ENCODE measurements at regions not wholly inside any gene's neighbourhood (a gene's known extent, or its start where the extent isn't known, plus 50 kb on each side); places are given as distances from the start of the nearest gene placed in this dataset.
A peak's percentile ranks its signal among the peaks of the same experiment; 100 is the strongest.

- 78 to 94% (median 89%) methylated on average over 4 of the region's 4 CpGs for WGBS, 5 donors
- no peaks in the 10 kb centered on the region for H3K9me3 ChIP-seq
- intact Hi-C loops (cut with DNase I; ENCODE audit: low total_unique reads), result no loop called here
- no peak overlapping the region for H3K27ac ChIP-seq
- H3K36me3 ChIP-seq, result no peaks in the 10 kb centered on the region
- H3K27me3 ChIP-seq, result no peaks in the 10 kb centered on the region
- no peak for DNase-seq
- H3K4me1 ChIP-seq, result no peaks in the 10 kb centered on the region
- no peak overlapping the region for H3K4me3 ChIP-seq
- TF ChIP-seq, protein P1, sequence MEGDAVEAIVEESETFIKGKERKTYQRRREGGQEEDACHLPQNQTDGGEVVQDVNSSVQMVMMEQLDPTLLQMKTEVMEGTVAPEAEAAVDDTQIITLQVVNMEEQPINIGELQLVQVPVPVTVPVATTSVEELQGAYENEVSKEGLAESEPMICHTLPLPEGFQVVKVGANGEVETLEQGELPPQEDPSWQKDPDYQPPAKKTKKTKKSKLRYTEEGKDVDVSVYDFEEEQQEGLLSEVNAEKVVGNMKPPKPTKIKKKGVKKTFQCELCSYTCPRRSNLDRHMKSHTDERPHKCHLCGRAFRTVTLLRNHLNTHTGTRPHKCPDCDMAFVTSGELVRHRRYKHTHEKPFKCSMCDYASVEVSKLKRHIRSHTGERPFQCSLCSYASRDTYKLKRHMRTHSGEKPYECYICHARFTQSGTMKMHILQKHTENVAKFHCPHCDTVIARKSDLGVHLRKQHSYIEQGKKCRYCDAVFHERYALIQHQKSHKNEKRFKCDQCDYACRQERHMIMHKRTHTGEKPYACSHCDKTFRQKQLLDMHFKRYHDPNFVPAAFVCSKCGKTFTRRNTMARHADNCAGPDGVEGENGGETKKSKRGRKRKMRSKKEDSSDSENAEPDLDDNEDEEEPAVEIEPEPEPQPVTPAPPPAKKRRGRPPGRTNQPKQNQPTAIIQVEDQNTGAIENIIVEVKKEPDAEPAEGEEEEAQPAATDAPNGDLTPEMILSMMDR (IDR thresholded peaks at IDR 0.05), result no peak
- TF ChIP-seq POLR2A (IDR thresholded peaks at IDR 0.05) (no peak), EP300 (IDR thresholded peaks at IDR 0.05) (no peak), POLR2AphosphoS5 (IDR thresholded peaks at IDR 0.05) (no peak)
Measured at GRCh38 chr14:23877111-23877510, 76.5 kb upstream of the DHRS4 start.

DNA sequence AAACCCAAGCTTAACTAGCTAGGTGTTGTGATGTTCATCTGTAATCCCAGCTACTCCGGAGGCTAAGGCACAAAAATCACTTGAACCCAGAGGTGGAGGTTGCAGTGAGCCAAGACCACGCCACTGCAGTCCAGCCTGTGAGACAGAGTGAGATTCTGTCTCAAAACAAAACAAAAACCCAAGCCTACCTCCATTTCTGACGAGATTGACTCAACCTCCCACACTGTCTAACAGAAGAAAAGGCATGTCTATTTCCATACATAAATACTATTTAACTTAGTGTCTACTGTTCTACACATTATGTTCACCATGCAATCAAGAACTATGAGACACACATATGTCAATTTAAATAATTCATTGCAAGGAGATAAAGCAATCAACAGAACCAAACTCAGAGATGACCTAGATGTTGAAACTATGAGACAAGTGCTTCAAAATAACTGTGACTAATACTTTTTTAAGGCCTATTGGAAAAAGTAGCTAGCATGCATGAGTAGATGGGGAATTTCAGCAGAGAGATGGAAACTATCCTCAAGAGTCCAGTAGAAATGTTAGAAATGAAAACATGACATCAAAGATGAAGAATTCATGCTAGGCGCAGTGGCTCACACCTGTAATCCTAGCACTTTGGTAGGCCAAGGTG, 75.9 kb upstream of the DHRS4 start:
- TF ChIP-seq EP300 (IDR thresholded peaks at IDR 0.05) (no peak), POLR2A (IDR thresholded peaks at IDR 0.05) (no peak)
- TF ChIP-seq, protein P1 (IDR thresholded peaks at IDR 0.05), result no peak
- intact Hi-C loops (cut with DNase I; ENCODE audit: low total_unique reads), result no loop called here
- no peak overlapping the region for H3K4me3 ChIP-seq
- 80 to 93% (median 88%) methylated on average over 4 of the region's 4 CpGs for WGBS, 5 donors
- H3K4me1 ChIP-seq, result no peaks in the 10 kb centered on the region
- H3K36me3 ChIP-seq, result no peaks in the 10 kb centered on the region
- no peaks in the 10 kb centered on the region for H3K27me3 ChIP-seq
- H3K27ac ChIP-seq, result no peak overlapping the region
- no peaks in the 10 kb centered on the region for H3K9me3 ChIP-seq
- no peak for DNase-seq

DNA sequence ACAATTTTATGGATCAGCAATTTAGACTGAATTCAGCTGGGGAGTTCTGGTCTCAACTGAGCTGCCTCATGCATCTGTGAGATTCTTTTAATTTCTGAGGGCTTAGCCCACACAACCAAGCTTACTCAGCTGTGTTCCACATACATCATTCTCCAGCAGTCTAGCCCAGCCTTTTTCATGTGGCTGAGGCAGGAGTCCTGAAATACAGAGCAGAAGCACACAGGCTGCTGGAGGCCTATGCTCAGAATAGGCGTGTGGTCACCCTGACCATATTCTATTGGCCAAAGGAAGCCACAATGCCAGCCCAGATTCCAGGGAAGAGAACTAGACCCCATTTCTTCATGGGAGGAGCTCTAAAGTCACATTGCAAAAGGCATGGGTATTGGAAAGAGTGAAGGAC, 72.3 kb upstream of the DHRS4 start:
- H3K27ac ChIP-seq, result no peak overlapping the region
- TF ChIP-seq EP300 (IDR thresholded peaks at IDR 0.05), result no peak
- TF ChIP-seq POLR2AphosphoS5 (IDR thresholded peaks at IDR 0.05), result no peak
- TF ChIP-seq POLR2A (IDR thresholded peaks at IDR 0.05), result no peak
- TF ChIP-seq, protein P1 (IDR thresholded peaks at IDR 0.05), result no peak
- WGBS, 5 donors, result 71 to 96% (median 87%) methylated on average over 1 of the region's 1 CpG
- no peaks in the 10 kb centered on the region for H3K27me3 ChIP-seq
- no peak for DNase-seq
- intact Hi-C loops (cut with DNase I; ENCODE audit: low total_unique reads), result no loop called here
- no peak overlapping the region for H3K4me3 ChIP-seq
- no peaks in the 10 kb centered on the region for H3K36me3 ChIP-seq
- no peaks in the 10 kb centered on the region for H3K9me3 ChIP-seq
- H3K4me1 ChIP-seq, result peaks cover 0 to 11% (median 4%) of the 10 kb centered on the region in 4 donors

GRCh38 chr14:23883684-23884540, 69.7 kb upstream of the DHRS4 start:
- peak overlapping the region in 3 of 5 donors; percentile 3 to 15 (median 14) for H3K27ac ChIP-seq
- peak; percentile 32 to 79 for DNase-seq

More at GRCh38 chr14:23883684-23884540, 69.7 kb upstream of the DHRS4 start:
- Histone ChIP-seq H3K36me3 (no peaks in the 10 kb centered on the region), H3K27me3 (no peaks in the 10 kb centered on the region), H3K4me1 (peaks cover 0 to 11% (median 4%) of the 10 kb centered on the region in 4 donors), H3K9me3 (peaks cover 0 to 16% (median 6%) of the 10 kb centered on the region in 4 donors), H3K4me3 (peak overlapping the region in 1 of 4 donors; percentile 15)
- no peak for TF ChIP-seq POLR2A (IDR thresholded peaks at IDR 0.05)
- TF ChIP-seq, protein P1 (IDR thresholded peaks at IDR 0.05), result peak in 1 of 7 experiments; percentile 11
- intact Hi-C loops (cut with DNase I; ENCODE audit: low total_unique reads), result no loop called here
- 19 to 42% (median 27%) methylated on average over 13 of the region's 13 CpGs for WGBS, 5 donors

Data from stomach (tissue), 8 donors.